Endothelial cell (in vitro differentiated cells): ENCODE measurements at regions not wholly inside any gene's neighbourhood (a gene's known extent, or its start where the extent isn't known, plus 50 kb on each side); places are given as distances from the start of the nearest gene placed in this dataset.

Source experiments
- DNase-seq: peaks from one replicate; pipeline ENCODE4 v3.0.0; 2021; ENCODE audit warnings: low spot score
- H3K27ac Mint-ChIP-seq: one replicate; pipeline ENCODE4 v1.8.0; 2021; ENCODE audit warnings: mixed read lengths, inconsistent platforms; ENCODE audit not compliant: unreplicated experiment
- H3K27me3 Mint-ChIP-seq: one replicate; pipeline ENCODE4 v1.8.0; 2021; ENCODE audit warnings: mild to moderate bottlenecking, moderate library complexity, mixed read lengths, inconsistent platforms; ENCODE audit not compliant: unreplicated experiment
- H3K36me3 Mint-ChIP-seq: one replicate; pipeline ENCODE4 v1.8.0; 2021; ENCODE audit warnings: mild to moderate bottlenecking, low read depth, mixed read lengths, inconsistent platforms; ENCODE audit not compliant: unreplicated experiment
- H3K4me1 Mint-ChIP-seq: one replicate; pipeline ENCODE4 v1.8.0; 2021; ENCODE audit warnings: mild to moderate bottlenecking, mixed read lengths, inconsistent platforms; ENCODE audit not compliant: unreplicated experiment
- H3K4me3 Mint-ChIP-seq: one replicate; pipeline ENCODE4 v1.8.0; 2021; ENCODE audit warnings: mild to moderate bottlenecking, mixed read lengths, inconsistent platforms; ENCODE audit not compliant: unreplicated experiment
- H3K9me3 Mint-ChIP-seq: one replicate; pipeline ENCODE4 v1.8.0; 2021; ENCODE audit warnings: mixed read lengths, inconsistent platforms; ENCODE audit not compliant: unreplicated experiment
- CTCF ChIP-seq: fragments of 200-600 bp; sonication (generic); IDR thresholded peaks from one replicate; pipeline ENCODE4 v1.5.0; 2021; ENCODE audit warnings: antibody characterized with exemption; ENCODE audit not compliant: unreplicated experiment

GRCh38 chr3:186464424-186465093 is 79.6 kb downstream of the CRYGS start:
- Mint-ChIP-seq H3K4me1 (peaks cover 2% of the 10 kb centered on the region), H3K4me3 (no peak overlapping the region), H3K36me3 (no peaks in the 10 kb centered on the region), H3K27me3 (peaks cover 2% of the 10 kb centered on the region), H3K27ac (no peak overlapping the region), H3K9me3 (no peaks in the 10 kb centered on the region)
- DNase-seq, result no peak
- TF ChIP-seq CTCF, result peak; percentile 24

- no peaks in the 10 kb centered on the region for H3K9me3 Mint-ChIP-seq
- no peak for TF ChIP-seq CTCF
- no peaks in the 10 kb centered on the region for H3K27me3 Mint-ChIP-seq
- peaks cover 2% of the 10 kb centered on the region for H3K4me1 Mint-ChIP-seq
- no peak overlapping the region for H3K4me3 Mint-ChIP-seq
- DNase-seq, result no peak
- no peaks in the 10 kb centered on the region for H3K36me3 Mint-ChIP-seq
- no peak overlapping the region for H3K27ac Mint-ChIP-seq
These were observed 83.0 kb downstream of the CRYGS start for GRCh38 chr3:186461141-186461540.

- peaks cover 2% of the 10 kb centered on the region for H3K4me1 Mint-ChIP-seq
- no peaks in the 10 kb centered on the region for H3K9me3 Mint-ChIP-seq
- no peak for TF ChIP-seq CTCF
- no peak overlapping the region for H3K27ac Mint-ChIP-seq
- no peak overlapping the region for H3K4me3 Mint-ChIP-seq
- H3K27me3 Mint-ChIP-seq, result peaks cover 2% of the 10 kb centered on the region
- no peaks in the 10 kb centered on the region for H3K36me3 Mint-ChIP-seq
- DNase-seq, result no peak
These were observed 85.1 kb downstream of the CRYGS start for GRCh38 chr3:186459108-186459467.

DNA sequence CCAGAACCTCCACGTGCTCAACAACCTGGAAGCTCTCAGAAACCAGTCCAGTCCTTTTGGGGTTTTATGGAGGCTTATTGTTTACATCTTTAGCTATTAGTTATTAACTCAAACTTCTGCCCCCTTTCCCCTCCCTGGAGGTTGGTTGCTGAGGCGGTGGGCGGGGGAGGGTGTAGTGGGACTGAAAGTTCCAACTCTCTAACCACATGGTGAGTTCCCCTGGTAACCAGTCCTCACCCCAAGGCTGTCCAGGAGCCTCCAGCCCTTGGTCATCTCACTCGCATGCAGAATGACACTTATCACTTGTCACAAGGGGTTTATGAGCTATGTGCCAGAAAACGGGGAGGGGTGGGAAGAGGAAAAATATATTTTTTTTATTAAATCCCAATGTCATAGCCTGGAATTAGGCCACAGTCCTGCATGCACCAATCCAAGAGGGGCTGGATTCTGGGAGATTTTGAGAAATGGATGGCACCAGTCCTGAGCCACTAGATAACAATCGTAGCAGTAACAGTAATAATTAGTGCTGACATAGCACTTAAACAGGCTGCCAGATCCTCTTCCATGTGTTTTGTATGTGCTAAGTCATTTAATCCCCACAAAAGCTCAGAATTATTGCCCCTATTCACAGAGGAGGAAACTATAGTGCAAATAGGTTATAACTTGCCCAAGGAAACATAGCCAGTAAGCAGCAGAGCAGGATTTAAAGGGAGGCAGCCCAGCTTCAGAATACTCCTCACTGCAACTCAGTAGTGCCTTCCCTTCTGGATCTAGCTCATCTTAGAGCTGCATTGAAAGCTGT is 85.7 kb downstream of the CRYGS start:
- no peak for DNase-seq
- peaks cover 2% of the 10 kb centered on the region for H3K27me3 Mint-ChIP-seq
- H3K4me3 Mint-ChIP-seq, result no peak overlapping the region
- H3K9me3 Mint-ChIP-seq, result no peaks in the 10 kb centered on the region
- no peak for TF ChIP-seq CTCF
- no peaks in the 10 kb centered on the region for H3K36me3 Mint-ChIP-seq
- H3K27ac Mint-ChIP-seq, result no peak overlapping the region
- peaks cover 2% of the 10 kb centered on the region for H3K4me1 Mint-ChIP-seq

- no peaks in the 10 kb centered on the region for H3K9me3 Mint-ChIP-seq
- peaks cover 2% of the 10 kb centered on the region for H3K4me1 Mint-ChIP-seq
- no peak overlapping the region for H3K27ac Mint-ChIP-seq
These were observed 86.9 kb downstream of the CRYGS start for GRCh38 chr3:186457236-186457635.

More at GRCh38 chr3:186457236-186457635, 86.9 kb downstream of the CRYGS start:
- Mint-ChIP-seq H3K4me3 (no peak overlapping the region), H3K27me3 (peaks cover 2% of the 10 kb centered on the region), H3K36me3 (no peaks in the 10 kb centered on the region)
- no peak for DNase-seq
- no peak for TF ChIP-seq CTCF
